Testis (tissue), 2 donors: ENCODE measurements at regions not wholly inside any gene's neighbourhood (a gene's known extent, or its start where the extent isn't known, plus 50 kb on each side); places are given as distances from the start of the nearest gene placed in this dataset.

ENCODE experiments used
- POLR2A ChIP-seq: fragments of 450-650 bp; IDR thresholded peaks from one replicate; pipeline ENCODE4 v1.6.1; 2017; ENCODE audit warnings: antibody characterized with exemption, mild to moderate bottlenecking, moderate library complexity
- TF ChIP-seq, protein P1 (sequence below), 3 experiments: fragments of 450-650 bp in 2 of 3; fragments of 200-600 bp in 1 of 3; sonication (generic) in 1 of 3; IDR thresholded peaks; one replicate each; pipeline ENCODE4 v1.5.1; 2016 to 2019; ENCODE audit warnings: antibody characterized with exemption in 3 of 3, mild to moderate bottlenecking in 2 of 3, moderate library complexity in 1 of 3

DNA sequence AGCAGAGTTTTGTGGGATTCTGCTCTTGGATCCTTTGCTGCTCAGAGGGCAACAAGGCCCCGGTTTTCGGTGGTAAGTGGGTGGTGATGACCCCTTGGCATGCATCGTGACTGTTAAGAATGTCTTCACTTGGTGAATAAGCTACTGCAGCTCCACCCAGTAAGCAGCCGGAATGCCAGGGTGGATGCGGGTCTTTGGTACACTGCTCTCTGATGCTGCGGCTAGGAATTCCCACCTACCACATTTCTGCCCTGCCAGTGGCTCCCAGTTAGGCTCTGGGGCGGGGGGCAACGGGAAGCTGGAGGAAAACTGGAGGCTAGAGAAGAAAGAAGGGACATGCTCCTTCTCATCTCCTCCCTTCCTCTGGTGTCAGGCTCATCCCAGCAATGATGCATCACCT lies 180.4 kb upstream of the GALNT2 start:
- TF ChIP-seq, protein P1, sequence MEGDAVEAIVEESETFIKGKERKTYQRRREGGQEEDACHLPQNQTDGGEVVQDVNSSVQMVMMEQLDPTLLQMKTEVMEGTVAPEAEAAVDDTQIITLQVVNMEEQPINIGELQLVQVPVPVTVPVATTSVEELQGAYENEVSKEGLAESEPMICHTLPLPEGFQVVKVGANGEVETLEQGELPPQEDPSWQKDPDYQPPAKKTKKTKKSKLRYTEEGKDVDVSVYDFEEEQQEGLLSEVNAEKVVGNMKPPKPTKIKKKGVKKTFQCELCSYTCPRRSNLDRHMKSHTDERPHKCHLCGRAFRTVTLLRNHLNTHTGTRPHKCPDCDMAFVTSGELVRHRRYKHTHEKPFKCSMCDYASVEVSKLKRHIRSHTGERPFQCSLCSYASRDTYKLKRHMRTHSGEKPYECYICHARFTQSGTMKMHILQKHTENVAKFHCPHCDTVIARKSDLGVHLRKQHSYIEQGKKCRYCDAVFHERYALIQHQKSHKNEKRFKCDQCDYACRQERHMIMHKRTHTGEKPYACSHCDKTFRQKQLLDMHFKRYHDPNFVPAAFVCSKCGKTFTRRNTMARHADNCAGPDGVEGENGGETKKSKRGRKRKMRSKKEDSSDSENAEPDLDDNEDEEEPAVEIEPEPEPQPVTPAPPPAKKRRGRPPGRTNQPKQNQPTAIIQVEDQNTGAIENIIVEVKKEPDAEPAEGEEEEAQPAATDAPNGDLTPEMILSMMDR (IDR thresholded peaks at IDR 0.05), result no peak
- TF ChIP-seq POLR2A, result no peak
